NCI-H1092 treated with DMSO at 0.1 percent for 48 hours (cell line): ENCODE measurements at regions not wholly inside any gene's neighbourhood (a gene's known extent, or its start where the extent isn't known, plus 50 kb on each side); places are given as distances from the start of the nearest gene placed in this dataset.

ENCODE experiments used
- DNase-seq: peaks from one replicate; lab custom pipeline; 2025; lab: John Stamatoyannopoulos, UW

DNA sequence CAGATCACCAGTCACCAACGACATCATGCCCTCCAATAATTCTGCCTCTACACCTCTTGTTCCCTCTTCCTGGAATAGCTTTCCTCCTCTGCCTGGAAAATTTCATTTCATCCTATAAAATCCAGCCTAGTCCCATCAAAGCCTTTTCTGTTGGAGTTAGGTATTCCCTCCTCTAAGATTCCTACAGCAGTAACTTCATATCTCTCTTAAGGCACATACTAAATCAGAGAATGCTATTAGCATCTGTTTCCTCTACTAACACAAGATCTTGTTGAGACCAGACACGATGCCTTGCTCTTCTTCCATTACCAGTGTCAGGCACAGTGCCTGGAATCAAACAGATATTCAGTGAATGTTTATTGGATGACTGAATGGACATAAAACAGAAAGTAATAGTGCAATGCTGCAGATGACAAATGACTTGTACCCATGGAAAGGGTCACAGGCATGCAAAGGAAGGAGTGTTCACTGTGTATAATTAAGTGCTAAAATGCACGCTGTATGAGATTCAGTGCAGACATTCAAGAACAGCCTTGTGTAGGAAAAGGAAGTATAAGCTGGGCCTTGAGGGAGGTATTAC, 342.0 kb upstream of the ACVR2A start:
- DNase-seq: no peak

DNA sequence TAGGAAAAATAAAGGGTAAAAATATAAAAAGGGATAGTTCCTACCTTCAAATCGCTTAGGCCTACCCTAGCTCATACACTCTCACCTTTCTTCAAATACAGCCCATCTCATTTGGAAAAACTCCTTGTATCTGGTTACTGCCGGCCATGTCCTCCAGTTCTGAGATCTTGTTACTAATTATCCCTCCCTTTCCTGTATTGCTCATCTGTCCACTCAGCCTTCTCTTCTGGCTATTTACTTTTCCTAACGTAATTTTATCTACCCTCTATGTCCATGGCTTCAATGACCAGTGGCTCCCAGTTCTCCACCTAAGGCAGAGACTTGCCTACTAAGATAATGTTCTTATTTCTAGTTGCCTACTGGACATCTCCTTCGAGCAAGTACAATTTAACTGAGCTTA, 342.9 kb upstream of the ACVR2A start:
- DNase-seq: peak; percentile 12

DNA sequence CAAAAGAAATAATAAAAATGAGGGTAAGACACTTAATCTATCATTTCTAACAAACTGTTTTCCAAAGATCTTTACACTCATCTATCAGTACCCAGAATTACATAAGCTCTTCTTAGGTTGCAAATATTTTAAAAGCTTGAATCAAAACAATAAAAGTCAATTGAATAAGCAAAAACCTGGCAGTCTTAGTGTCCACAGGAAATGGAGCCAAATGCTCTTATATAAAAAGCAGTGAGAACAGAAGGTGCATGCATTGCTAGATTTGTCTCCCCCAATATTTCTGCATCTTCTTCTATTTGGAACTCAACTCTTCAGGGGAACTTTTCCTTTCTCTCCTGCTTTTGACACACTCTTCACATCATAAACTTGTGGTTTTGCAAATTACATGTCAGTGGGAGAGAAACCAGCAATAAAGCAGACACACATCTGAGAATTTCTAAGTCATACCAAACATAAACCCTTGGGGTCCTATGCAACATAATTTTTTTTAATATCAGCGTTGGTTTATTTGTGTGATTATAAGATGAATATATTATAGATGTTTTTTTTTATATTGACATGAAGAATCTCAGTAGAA, 343.9 kb upstream of the ACVR2A start:
- no peak for DNase-seq

- DNase-seq: no peak
Observed at GRCh38 chr2:147500229-147500628, 344.6 kb upstream of the ACVR2A start.

- DNase-seq: no peak
Observed at GRCh38 chr2:147499785-147500184, 345.0 kb upstream of the ACVR2A start.

DNA sequence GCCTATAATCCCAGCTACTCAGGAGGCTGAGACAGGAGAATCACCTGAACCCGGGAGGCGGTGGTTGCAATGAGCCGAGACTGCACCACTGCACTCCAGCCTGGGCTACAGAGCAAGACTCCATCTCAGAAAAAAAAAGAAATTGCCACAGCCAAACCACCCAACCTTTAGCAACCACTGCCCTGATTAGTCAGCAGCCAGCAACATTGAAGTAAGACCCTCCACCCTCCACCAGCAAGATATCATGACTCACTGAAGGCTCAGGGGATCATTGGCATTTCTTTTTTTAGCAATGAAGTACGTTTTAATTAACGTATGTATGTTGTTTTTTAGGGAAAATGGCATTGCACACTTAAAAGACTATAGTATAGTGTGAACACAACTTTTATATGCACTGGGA, 349.1 kb upstream of the ACVR2A start:
- DNase-seq: no peak

GRCh38 chr2:147492471-147492870, 352.4 kb upstream of the ACVR2A start:
- no peak for DNase-seq

- no peak for DNase-seq
Observed at GRCh38 chr2:147491506-147491905, 353.3 kb upstream of the ACVR2A start.

DNA sequence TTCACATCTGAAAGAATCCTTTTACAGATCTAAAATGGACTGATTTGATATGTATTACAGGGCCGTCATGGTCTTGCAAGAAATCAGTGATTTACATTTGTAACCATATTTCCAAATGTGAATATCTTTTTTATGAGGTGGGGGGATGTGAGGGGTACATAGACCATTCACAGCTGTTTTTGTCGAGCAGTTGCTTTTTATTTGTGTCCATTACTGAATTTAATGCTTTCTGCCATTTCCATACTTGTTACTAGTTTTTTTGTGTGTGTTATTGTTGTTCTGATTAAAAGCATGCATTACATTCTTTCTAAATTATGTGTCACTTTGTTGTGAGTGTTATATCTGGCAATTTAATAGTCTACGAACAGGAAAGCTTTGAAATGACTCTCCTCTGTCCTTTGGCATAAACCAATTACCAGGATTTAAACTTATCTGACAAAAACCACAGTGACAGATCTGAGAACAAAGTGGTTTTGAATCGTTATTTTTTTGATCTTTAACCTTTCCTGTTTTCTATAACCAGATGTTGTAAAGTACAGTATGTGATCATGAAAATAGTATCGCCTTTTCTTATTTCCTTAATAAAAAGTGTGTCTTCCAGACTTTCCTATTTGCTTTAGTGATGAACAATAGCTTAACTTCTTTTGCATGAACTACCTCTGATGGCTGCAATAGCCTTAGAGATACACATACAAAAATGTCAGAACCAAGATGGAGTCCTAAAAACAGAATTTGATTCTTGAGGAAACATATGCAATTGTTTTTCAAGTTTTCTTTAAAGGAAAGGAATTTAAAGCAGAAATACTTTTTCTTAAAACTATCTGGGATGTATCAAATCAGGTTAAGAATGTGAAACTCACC, 354.2 kb upstream of the ACVR2A start:
- no peak for DNase-seq

- DNase-seq: no peak
Observed at GRCh38 chr2:147488472-147488871, 356.4 kb upstream of the ACVR2A start.

- no peak for DNase-seq
Observed at GRCh38 chr2:147487978-147488289, 356.9 kb upstream of the ACVR2A start.

DNA sequence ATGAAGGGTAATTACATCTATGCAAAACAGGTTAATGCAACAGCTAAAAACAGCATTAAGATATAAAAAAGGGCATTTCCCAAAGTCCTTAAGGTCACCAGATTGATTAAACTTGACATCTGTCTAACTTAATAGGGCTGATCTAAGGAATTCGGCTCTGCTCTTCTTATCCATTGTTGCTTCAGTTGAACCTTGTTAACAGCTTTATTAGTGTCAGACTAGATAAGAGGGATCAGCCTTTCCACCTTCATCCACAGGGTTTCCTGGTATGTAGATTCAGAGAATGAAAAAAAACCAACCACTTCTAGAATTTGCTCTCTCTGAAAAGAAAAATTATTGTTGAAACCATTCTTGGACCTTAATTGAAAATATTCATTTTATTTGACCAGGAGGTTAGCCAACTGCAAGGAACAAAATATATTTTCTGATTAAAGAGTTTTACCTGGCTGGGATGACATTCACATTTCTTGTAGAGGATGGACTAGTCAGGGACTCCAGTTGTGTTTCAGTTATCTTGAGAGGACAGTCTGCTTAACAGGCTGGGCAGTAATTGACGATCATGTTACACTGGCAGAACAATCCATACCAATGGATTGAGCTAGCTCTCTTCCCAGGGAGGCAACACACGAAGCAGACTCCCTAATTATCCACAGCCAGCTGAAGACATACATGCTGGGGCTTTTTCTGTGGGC, 357.4 kb upstream of the ACVR2A start:
- peak; percentile 33 for DNase-seq

DNA sequence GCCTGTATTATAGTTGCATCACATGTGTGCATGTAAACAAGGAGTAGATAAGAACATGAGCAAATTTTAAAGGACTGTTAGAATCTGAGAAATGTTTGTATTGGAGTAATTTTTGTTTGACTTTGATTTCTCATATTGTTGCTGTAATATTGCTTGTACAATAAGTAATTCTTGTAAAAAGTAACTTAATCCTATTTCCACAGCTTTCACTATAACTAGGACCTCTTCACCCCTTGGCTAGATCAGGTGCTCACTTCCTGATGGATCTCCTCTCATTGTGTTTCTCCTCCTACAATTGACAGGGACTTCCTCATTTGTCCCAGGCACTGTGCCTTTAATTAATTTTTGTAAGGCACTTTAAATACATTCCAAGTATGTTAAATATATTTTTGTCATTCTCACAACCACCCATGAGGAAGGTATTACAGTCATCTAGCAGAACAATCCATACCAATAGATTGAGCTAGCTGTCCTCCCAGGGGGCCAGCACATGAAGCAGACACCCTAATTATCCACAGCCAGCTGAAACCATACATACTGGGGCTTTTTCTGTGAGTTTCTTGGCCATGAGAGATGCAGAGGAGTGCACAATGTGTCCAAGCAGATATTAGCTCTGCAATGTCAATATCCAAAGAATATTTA, 359.5 kb upstream of the ACVR2A start:
- no peak for DNase-seq

GRCh38 chr2:147483911-147484310, 360.9 kb upstream of the ACVR2A start:
- DNase-seq: no peak

DNA sequence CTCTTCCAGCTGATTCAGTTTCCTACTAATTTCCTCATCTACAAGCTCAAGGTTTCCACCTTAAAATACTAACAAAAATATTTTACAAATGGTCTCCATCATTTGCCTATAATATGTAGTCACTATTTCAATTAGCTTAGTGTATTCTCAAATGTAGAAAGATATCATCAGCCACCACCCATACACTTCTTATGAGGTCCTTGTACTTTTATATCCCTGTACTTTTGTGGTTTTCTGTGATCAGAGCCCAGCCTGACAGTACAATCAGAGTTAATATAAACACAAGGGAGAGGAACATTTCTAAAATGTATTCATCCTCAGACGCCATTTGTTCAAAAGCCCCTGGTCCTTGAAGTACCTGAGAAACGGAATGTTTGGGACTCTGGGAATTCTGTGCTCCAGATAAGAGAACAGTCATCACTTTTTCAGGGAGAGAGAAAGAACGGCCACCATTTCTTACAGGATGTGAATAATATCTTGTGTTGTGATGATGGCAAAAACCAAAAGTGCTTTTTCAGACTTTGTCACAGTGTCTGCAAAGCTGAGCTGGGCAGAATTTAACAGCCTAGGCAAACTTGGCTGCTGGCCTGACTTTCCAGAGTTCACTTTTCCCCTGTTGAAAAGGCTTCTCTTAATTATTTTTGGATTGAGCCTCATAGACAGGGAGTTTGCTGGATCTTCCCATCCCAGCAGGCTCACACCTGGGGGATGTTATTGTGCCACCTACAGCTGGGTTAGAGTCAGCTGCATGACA, 361.7 kb upstream of the ACVR2A start:
- no peak for DNase-seq

DNA sequence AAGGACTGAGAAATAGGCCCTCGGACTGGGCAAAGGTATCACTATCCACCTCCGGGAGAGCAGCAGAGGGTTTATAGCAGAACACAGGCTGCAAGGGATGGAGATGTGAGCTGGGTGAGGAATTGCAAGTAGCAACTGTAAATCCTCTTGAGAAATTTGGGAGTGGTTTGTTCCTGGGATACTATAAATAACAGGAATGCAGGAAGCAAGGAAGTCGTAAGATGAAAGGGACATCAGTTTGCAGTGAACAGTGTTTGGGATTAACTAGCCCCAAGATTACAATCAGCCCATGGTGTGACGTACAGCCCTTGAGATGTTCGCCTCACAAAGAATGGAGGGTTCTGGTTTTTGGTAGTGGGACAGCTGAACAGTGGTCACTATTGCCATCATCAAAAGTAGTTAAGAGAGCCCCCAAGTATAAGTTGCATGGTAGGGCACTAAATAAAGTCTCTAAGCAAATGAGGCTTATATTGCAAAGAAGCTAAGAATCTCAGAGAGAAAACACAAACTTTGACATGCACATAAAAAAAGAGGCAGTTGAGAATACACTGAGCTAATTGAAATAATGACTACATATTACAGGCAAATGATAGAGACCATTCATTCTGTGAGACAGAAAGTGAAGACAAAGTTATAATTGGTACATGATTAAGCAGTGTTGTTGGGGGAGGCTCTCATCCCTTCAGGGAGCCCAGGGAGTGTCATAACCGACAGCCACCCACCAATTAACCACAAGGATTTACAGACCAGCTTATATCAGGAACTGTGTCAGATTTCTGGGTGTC, 362.5 kb upstream of the ACVR2A start:
- DNase-seq: no peak

GRCh38 chr2:147479358-147479757, 365.5 kb upstream of the ACVR2A start:
- DNase-seq: no peak

- DNase-seq: no peak
Observed at GRCh38 chr2:147473075-147473474, 371.8 kb upstream of the ACVR2A start.

DNA sequence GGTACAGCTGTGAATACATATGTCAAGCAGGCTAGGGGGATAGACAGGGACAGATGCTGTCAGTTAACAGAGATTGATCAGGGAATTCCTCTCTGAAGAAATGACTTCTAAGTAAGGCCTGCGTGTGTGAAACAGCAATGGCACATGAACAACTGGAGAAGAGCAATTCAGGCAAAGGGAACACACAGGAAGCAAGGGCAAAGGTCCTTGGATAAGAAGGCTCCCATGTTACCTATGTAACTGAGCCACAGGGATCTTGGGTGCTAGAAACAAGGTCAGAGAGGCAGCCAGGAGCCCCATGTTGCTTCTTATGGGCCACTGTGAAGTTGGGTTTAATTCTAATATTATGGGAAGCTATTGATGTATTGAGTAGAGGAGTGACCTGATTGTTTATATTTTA, 373.7 kb upstream of the ACVR2A start:
- DNase-seq: no peak

DNA sequence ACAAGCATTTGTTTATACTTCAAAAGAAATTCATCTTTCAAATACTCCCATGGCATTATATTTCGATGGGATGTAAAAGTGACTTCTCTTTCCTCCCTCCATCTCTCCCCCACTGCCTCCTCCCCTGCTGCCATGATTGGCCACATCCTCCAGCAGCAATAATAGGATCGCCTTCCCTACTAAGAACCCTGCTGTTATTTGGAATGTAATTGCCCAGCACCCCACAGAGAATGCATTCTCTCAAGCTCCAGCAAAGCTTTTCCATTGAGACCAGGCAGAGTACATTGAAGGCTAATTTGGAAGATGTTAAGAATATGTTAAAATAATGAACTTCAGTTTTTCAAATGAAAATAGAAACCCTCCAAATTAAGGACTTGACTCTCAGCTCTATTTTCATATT, 375.4 kb upstream of the ACVR2A start:
- DNase-seq: peak; percentile 24

DNA sequence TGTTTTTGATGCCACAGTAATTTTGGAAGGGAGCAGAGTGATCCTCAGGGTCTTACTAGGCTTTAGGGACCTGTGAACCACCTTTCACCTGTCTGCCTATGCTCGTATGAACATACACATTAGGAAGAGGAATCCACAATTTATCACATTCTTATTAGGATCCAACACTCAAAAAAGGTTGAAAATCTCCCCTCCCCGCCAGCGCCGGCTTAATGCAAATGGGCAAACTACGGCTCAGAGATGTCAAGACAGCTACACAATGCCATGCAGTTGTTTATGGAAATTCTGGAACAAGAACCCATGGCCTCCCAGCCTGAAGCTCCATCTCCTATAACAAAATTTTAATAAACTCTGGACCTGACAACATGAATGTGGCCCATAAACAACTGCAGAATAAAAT, 375.9 kb upstream of the ACVR2A start:
- no peak for DNase-seq
